Vagina (tissue), 2 donors: ENCODE measurements at regions not wholly inside any gene's neighbourhood (a gene's known extent, or its start where the extent isn't known, plus 50 kb on each side); places are given as distances from the start of the nearest gene placed in this dataset.

Experiments used
- POLR2A ChIP-seq, 2 donors: fragments of 450-650 bp; IDR thresholded peaks; one replicate each; pipeline ENCODE4 v1.6.1; 2017; ENCODE audit warnings: antibody characterized with exemption in 2 of 2, mild to moderate bottlenecking in 2 of 2, moderate library complexity in 2 of 2
- TF ChIP-seq, protein P1 (sequence below), 3 experiments: fragments of 450-650 bp in 2 of 3; fragments of 200-600 bp in 1 of 3; sonication (generic) in 1 of 3; IDR thresholded peaks; one replicate each; pipeline ENCODE4 v1.5.1; 2017 to 2019; ENCODE audit warnings: antibody characterized with exemption in 3 of 3, mild to moderate bottlenecking in 2 of 3, moderate library complexity in 2 of 3

DNA sequence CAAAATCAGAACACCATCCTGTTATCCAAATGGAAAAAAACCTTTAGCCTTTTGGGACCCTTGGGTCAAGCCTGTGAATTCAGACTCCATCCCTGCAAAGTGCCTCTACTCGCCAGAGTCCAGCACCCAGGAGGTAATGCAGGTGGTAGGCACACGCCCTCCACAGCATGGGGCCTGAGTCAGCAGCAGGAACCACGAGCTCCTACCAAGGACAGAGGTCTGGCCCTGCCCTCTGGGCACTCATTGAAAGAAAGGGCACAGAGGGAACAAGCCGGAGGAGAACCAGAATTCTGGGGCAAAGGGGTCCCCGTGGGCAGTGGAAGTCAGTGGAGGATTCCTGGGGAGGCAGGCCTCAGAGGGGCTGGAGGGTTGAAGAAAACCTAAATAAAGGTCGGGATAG lies 438.1 kb downstream of the NPHP4 start:
- TF ChIP-seq POLR2A (IDR thresholded peaks at IDR 0.05) = no peak
- TF ChIP-seq, protein P1, sequence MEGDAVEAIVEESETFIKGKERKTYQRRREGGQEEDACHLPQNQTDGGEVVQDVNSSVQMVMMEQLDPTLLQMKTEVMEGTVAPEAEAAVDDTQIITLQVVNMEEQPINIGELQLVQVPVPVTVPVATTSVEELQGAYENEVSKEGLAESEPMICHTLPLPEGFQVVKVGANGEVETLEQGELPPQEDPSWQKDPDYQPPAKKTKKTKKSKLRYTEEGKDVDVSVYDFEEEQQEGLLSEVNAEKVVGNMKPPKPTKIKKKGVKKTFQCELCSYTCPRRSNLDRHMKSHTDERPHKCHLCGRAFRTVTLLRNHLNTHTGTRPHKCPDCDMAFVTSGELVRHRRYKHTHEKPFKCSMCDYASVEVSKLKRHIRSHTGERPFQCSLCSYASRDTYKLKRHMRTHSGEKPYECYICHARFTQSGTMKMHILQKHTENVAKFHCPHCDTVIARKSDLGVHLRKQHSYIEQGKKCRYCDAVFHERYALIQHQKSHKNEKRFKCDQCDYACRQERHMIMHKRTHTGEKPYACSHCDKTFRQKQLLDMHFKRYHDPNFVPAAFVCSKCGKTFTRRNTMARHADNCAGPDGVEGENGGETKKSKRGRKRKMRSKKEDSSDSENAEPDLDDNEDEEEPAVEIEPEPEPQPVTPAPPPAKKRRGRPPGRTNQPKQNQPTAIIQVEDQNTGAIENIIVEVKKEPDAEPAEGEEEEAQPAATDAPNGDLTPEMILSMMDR (IDR thresholded peaks at IDR 0.05) = no peak
